ENCODE measurements at regions not wholly inside any gene's neighbourhood (a gene's known extent, or its start where the extent isn't known, plus 50 kb on each side); places are given as distances from the start of the nearest gene placed in this dataset.

DNA sequence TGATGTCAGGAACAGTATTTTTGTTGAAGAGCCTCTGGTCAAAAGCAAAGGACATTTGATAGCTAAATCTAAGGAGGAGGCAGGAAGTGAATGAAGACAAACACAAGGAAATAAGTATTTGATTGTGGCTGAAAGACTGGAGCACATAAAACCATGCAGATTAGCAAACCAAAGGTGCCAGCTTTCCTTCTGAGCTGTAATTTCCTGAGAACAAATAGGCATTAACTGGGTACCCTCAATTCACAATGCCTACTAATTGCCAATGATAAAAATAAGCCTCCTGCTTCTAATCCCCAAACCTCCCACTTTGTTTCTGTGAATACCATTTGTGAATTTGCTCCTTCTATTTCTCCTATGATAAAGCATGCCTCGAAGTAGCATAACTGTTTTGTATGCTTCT, 1279.6 kb upstream of the USP15 start:
- Histone ChIP-seq H3K4me1 (peaks cover 38% of the 10 kb centered on the region), H3F3A (ENCODE audit: low read depth) (peaks cover 36% of the 10 kb centered on the region), H3K27me3 (peaks cover 10% of the 10 kb centered on the region), H3K4me2 (peak overlapping the region; percentile 5), H3K79me2 (ENCODE audit: low read depth) (no peaks in the 10 kb centered on the region), H3K4me3 (no peak overlapping the region), H3K9ac (no peak overlapping the region), H4K20me1 (ENCODE audit: low read depth) (no peaks in the 10 kb centered on the region), H2AFZ (replicated peaks) (no peak overlapping the region), H3K27ac (no peak overlapping the region), H3K9me3 (ENCODE audit: low read depth) (no peaks in the 10 kb centered on the region), H3K36me3 (no peaks in the 10 kb centered on the region)
- Mint-ChIP-seq H3K4me3 (no peak overlapping the region), H3K27ac (no peak overlapping the region), H3K27me3 (ENCODE audit: insufficient read depth, low read depth) (peaks cover 2% of the 10 kb centered on the region), H3K9me3 (peaks cover 5% of the 10 kb centered on the region), H3K4me1 (peaks cover 16% of the 10 kb centered on the region), H3K36me3 (no peaks in the 10 kb centered on the region)
- TF ChIP-seq EZH2 (IDR thresholded peaks at IDR 0.05) (no peak), EZH2phosphoT487 (IDR thresholded peaks at IDR 0.05) (no peak)
- TF ChIP-seq, protein P1, sequence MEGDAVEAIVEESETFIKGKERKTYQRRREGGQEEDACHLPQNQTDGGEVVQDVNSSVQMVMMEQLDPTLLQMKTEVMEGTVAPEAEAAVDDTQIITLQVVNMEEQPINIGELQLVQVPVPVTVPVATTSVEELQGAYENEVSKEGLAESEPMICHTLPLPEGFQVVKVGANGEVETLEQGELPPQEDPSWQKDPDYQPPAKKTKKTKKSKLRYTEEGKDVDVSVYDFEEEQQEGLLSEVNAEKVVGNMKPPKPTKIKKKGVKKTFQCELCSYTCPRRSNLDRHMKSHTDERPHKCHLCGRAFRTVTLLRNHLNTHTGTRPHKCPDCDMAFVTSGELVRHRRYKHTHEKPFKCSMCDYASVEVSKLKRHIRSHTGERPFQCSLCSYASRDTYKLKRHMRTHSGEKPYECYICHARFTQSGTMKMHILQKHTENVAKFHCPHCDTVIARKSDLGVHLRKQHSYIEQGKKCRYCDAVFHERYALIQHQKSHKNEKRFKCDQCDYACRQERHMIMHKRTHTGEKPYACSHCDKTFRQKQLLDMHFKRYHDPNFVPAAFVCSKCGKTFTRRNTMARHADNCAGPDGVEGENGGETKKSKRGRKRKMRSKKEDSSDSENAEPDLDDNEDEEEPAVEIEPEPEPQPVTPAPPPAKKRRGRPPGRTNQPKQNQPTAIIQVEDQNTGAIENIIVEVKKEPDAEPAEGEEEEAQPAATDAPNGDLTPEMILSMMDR (IDR thresholded peaks at IDR 0.05) = no peak
- peak; percentile 43 for DNase-seq (ENCODE audit: low spot score)

GRCh38 chr12:60981473-60981872, 1278.7 kb upstream of the USP15 start:
- Mint-ChIP-seq H3K36me3 (no peaks in the 10 kb centered on the region), H3K9me3 (peaks cover 6% of the 10 kb centered on the region), H3K27ac (no peak overlapping the region), H3K4me1 (peaks cover 16% of the 10 kb centered on the region), H3K4me3 (no peak overlapping the region), H3K27me3 (ENCODE audit: insufficient read depth, low read depth) (no peaks in the 10 kb centered on the region)
- H3F3A ChIP-seq (ENCODE audit: low read depth) = peaks cover 36% of the 10 kb centered on the region
- H3K9me3 ChIP-seq (ENCODE audit: low read depth) = no peaks in the 10 kb centered on the region
- H3K4me3 ChIP-seq = no peak overlapping the region
- peak; percentile 95 for TF ChIP-seq EZH2phosphoT487 (IDR thresholded peaks at IDR 0.05)
- TF ChIP-seq, protein P1 (IDR thresholded peaks at IDR 0.05) = no peak
- no peak overlapping the region for H3K9ac ChIP-seq
- peaks cover 10% of the 10 kb centered on the region for H3K27me3 ChIP-seq
- H3K27ac ChIP-seq = no peak overlapping the region
- no peaks in the 10 kb centered on the region for H3K36me3 ChIP-seq
- H3K79me2 ChIP-seq (ENCODE audit: low read depth) = no peaks in the 10 kb centered on the region
- H3K4me1 ChIP-seq = peaks cover 38% of the 10 kb centered on the region
- no peak overlapping the region for H2AFZ ChIP-seq (replicated peaks)
- H4K20me1 ChIP-seq (ENCODE audit: low read depth) = no peaks in the 10 kb centered on the region
- H3K4me2 ChIP-seq = peak overlapping the region; percentile 5
- peak; percentile 42 for DNase-seq (ENCODE audit: low spot score)

- no peak overlapping the region for H3K9ac ChIP-seq
- H3K36me3 ChIP-seq = no peaks in the 10 kb centered on the region
- no peaks in the 10 kb centered on the region for H3F3A ChIP-seq (ENCODE audit: low read depth)
- H3K27me3 Mint-ChIP-seq (ENCODE audit: insufficient read depth, low read depth) = peaks cover 2% of the 10 kb centered on the region
- no peaks in the 10 kb centered on the region for H3K9me3 Mint-ChIP-seq
- H3K4me1 Mint-ChIP-seq = peaks cover 12% of the 10 kb centered on the region
- no peak overlapping the region for H3K27ac Mint-ChIP-seq
- no peaks in the 10 kb centered on the region for H3K9me3 ChIP-seq (ENCODE audit: low read depth)
- no peak for DNase-seq (ENCODE audit: low spot score)
- H3K27ac ChIP-seq = no peak overlapping the region
- no peak overlapping the region for H3K4me3 Mint-ChIP-seq
- no peaks in the 10 kb centered on the region for H3K27me3 ChIP-seq
- H3K4me2 ChIP-seq = no peak overlapping the region
- no peaks in the 10 kb centered on the region for H3K79me2 ChIP-seq (ENCODE audit: low read depth)
- H2AFZ ChIP-seq (replicated peaks) = peak overlapping the region; percentile 59
- no peaks in the 10 kb centered on the region for H3K36me3 Mint-ChIP-seq
- no peaks in the 10 kb centered on the region for H4K20me1 ChIP-seq (ENCODE audit: low read depth)
- H3K4me1 ChIP-seq = no peaks in the 10 kb centered on the region
- TF ChIP-seq EZH2 (IDR thresholded peaks at IDR 0.05) = no peak
- TF ChIP-seq EZH2phosphoT487 (IDR thresholded peaks at IDR 0.05) = no peak
- TF ChIP-seq, protein P1 (IDR thresholded peaks at IDR 0.05) = no peak
- no peak overlapping the region for H3K4me3 ChIP-seq
Observed at GRCh38 chr12:60992087-60992486, 1268.1 kb upstream of the USP15 start.
